Neuronal stem cell (in vitro differentiated cells): ENCODE measurements at regions not wholly inside any gene's neighbourhood (a gene's known extent, or its start where the extent isn't known, plus 50 kb on each side); places are given as distances from the start of the nearest gene placed in this dataset.
A peak's percentile ranks its signal among the peaks of the same experiment; 100 is the strongest.

Source experiments
- DNase-seq: peaks from one replicate; pipeline ENCODE4 v3.0.0-alpha.2; 2013; ENCODE audit warnings: low spot score
- H2AFZ ChIP-seq: one replicate; pipeline ENCODE4 v1.6.1; 2013; ENCODE audit warnings: mild to moderate bottlenecking, low read length, inconsistent platforms
- H2AK5ac ChIP-seq: 2 replicates; pipeline ENCODE4 v1.6.1; 2013; ENCODE audit warnings: low read depth, mild to moderate bottlenecking, inconsistent platforms, low read length, moderate library complexity, mixed read lengths
- H2BK120ac ChIP-seq: 2 replicates; pipeline ENCODE4 v1.6.1; 2013; ENCODE audit warnings: low read depth, mild to moderate bottlenecking, inconsistent platforms, low read length, moderate library complexity, mixed read lengths
- H2BK12ac ChIP-seq: one replicate; pipeline ENCODE4 v1.6.1; 2013; ENCODE audit warnings: low read length, inconsistent platforms
- H2BK15ac ChIP-seq: 2 replicates; pipeline ENCODE4 v1.6.1; 2013; ENCODE audit warnings: mild to moderate bottlenecking, low read length, inconsistent platforms, mixed read lengths
- H2BK5ac ChIP-seq: one replicate; pipeline ENCODE4 v1.6.1; 2013; ENCODE audit warnings: inconsistent platforms, mild to moderate bottlenecking, low read length, moderate library complexity
- H3K14ac ChIP-seq: one replicate; pipeline ENCODE4 v1.6.1; 2013; ENCODE audit warnings: low read length, inconsistent platforms
- H3K18ac ChIP-seq: 2 replicates; pipeline ENCODE4 v1.6.1; 2013; ENCODE audit warnings: low read length, inconsistent platforms
- H3K23ac ChIP-seq: 2 replicates; pipeline ENCODE4 v1.6.1; 2013; ENCODE audit warnings: low read depth, mild to moderate bottlenecking, mixed read lengths, low read length, inconsistent platforms; ENCODE audit not compliant: poor library complexity
- H3K27ac ChIP-seq: replicated peaks from 3 replicates; pipeline ENCODE4 v1.5.1; 2013; ENCODE audit warnings: low read length, inconsistent platforms
- H3K27me3 ChIP-seq, 3 experiments: 2 replicates each; pipeline ENCODE4 v1.6.1; 2013; ENCODE audit warnings: low read length in 3 of 3, mild to moderate bottlenecking in 2 of 3, inconsistent platforms in 1 of 3, low read depth in 1 of 3, mixed read lengths in 1 of 3, moderate library complexity in 1 of 3; ENCODE audit not compliant: control insufficient read depth in 3 of 3, insufficient read depth in 3 of 3
- H3K36me3 ChIP-seq, 2 donors: replicated peaks in 1 of 2; 2 replicates each; pipeline ENCODE4 v1.6.1; 2013; ENCODE audit warnings: low read length in 2 of 2; ENCODE audit not compliant: control insufficient read depth in 2 of 2, insufficient read depth in 2 of 2
- H3K4ac ChIP-seq: 2 replicates; pipeline ENCODE4 v1.6.1; 2013; ENCODE audit warnings: inconsistent platforms, mild to moderate bottlenecking, low read length, moderate library complexity
- H3K4me1 ChIP-seq, 2 donors: 1 replicate in 1 of 2; 2 replicates in 1 of 2; pipeline ENCODE4 v1.6.1; 2013; ENCODE audit warnings: low read length in 2 of 2, low read depth in 1 of 2; ENCODE audit not compliant: control insufficient read depth in 2 of 2, insufficient read depth in 1 of 2
- H3K4me2 ChIP-seq: one replicate; pipeline ENCODE4 v1.6.1; 2013; ENCODE audit warnings: mild to moderate bottlenecking, low read length, inconsistent platforms; ENCODE audit not compliant: insufficient read depth, poor library complexity, severe bottlenecking
- H3K4me3 ChIP-seq, 2 donors: 2 replicates each; pipeline ENCODE4 v1.5.1; 2013; ENCODE audit warnings: low read length in 2 of 2, mild to moderate bottlenecking in 2 of 2, inconsistent platforms in 1 of 2, moderate library complexity in 1 of 2
- H3K79me1 ChIP-seq: one replicate; pipeline ENCODE4 v1.6.1; 2013; ENCODE audit warnings: low read depth, mild to moderate bottlenecking, inconsistent platforms, low read length, moderate library complexity
- H3K9ac ChIP-seq: one replicate; pipeline ENCODE4 v1.6.1; 2013; ENCODE audit warnings: mild to moderate bottlenecking, low read depth, low read length, inconsistent platforms; ENCODE audit not compliant: poor library complexity
- H3K9me3 ChIP-seq, 2 donors: replicated peaks in 1 of 2; 2 replicates each; pipeline versions ENCODE3 to v1.6.1; 2013; ENCODE audit warnings: low read length in 2 of 2, mild to moderate bottlenecking in 2 of 2, inconsistent platforms in 1 of 2, low read depth in 1 of 2, mixed read lengths in 1 of 2, moderate library complexity in 1 of 2; ENCODE audit not compliant: control insufficient read depth in 2 of 2, insufficient read depth in 1 of 2
- H4K8ac ChIP-seq: one replicate; pipeline ENCODE4 v1.6.1; 2013; ENCODE audit warnings: low read depth, mild to moderate bottlenecking, inconsistent platforms, low read length, moderate library complexity
- H4K91ac ChIP-seq: one replicate; pipeline ENCODE4 v1.6.1; 2013; ENCODE audit warnings: low read length, low read depth, mild to moderate bottlenecking, inconsistent platforms; ENCODE audit not compliant: poor library complexity
- whole genome bisulfite sequencing, 2 donors: extraction: QIAGEN DNeasy Blood & Tissue Kit; methylation state at CpG; one replicate each; pipeline ENCODE4 v1.1.7; 2013; ENCODE audit warnings: missing lambda C conversion rate in 2 of 2, mixed read lengths in 1 of 2; ENCODE audit not compliant: insufficient read length in 2 of 2, insufficient replicate concordance in 1 of 2; ENCODE audit errors: extremely low coverage in 2 of 2; 5-methylcytosine and 5-hydroxymethylcytosine counted together

DNA sequence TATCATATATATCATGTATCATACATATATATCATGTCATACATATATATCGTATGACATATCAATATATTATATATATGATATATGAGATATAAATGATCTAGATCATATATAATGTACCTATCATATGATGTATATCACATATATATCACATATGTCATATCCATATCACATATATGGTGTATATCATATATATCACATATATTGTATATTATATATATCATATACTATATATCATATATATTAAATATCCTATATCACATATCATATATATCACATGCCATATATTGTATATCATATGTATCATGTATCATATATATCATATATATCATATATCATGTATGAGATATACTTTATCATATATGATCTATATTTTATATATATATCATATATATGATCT lies 355.9 kb upstream of the RBFOX1 start:
- Histone ChIP-seq H3K36me3 (no peaks in the 10 kb centered on the region), H3K27ac (no peak overlapping the region), H3K4me3 (no peak overlapping the region), H3K14ac (no peak overlapping the region), H3K9me3 (no peaks in the 10 kb centered on the region), H3K79me1 (no peaks in the 10 kb centered on the region), H3K4me2 (no peak overlapping the region), H2AK5ac (no peak overlapping the region), H3K9ac (no peak overlapping the region), H2AFZ (no peak overlapping the region), H3K27me3 (no peaks in the 10 kb centered on the region), H2BK12ac (no peak overlapping the region), H2BK120ac (no peak overlapping the region), H3K23ac (no peak overlapping the region), H2BK5ac (no peak overlapping the region), H4K8ac (no peak overlapping the region), H3K4ac (no peak overlapping the region), H3K18ac (no peak overlapping the region), H4K91ac (no peak overlapping the region), H3K4me1 (no peaks in the 10 kb centered on the region), H2BK15ac (no peak overlapping the region)
- no peak for DNase-seq
- no CpG with 5 or more reads among the region's 1 CpG for WGBS, 2 donors

DNA sequence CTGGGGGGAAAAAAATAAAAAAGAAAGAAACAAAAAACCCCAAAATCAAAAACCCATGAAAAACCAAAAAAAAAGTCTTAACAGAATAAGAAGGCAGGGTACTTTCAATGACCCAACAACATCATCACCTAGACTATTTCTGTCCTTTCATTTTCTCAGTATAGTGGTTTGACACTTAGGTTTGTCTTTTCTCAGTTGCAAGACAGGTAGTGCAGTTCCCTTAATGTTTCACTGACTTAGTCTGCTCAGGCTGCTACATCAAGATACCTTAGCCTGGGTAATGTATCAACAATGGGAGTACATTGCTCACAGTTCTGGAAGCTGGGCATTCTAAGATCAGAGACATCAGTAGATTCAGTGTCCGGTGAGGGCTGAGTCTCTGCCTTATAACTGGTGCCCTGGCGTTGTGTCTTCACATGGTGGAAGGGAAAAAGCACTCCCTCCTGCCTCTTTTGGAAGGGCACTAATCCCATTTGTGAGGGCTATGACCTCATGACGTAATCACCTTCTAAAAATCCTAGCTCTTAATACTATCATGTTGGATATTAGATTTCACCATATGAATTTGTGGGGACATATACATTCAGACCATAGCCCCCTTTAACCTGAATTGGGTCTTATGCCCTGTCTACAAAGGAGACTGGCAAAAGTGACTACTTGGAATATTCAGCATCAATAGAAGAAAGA lies 362.3 kb upstream of the RBFOX1 start:
- WGBS, 2 donors, result no CpG with 5 or more reads among the region's 3 CpGs
- Histone ChIP-seq H3K9me3 (no peaks in the 10 kb centered on the region), H3K36me3 (no peaks in the 10 kb centered on the region), H3K9ac (no peak overlapping the region), H3K4me1 (peaks cover 0 to 10% of the 10 kb centered on the region in 2 donors), H3K14ac (no peak overlapping the region), H2AFZ (no peak overlapping the region), H3K23ac (no peak overlapping the region), H2BK15ac (no peak overlapping the region), H3K18ac (no peak overlapping the region), H3K27me3 (no peaks in the 10 kb centered on the region), H3K79me1 (no peaks in the 10 kb centered on the region), H3K4me2 (no peak overlapping the region), H2BK120ac (no peak overlapping the region), H4K8ac (no peak overlapping the region), H3K4ac (no peak overlapping the region), H3K4me3 (no peak overlapping the region), H2AK5ac (no peak overlapping the region), H4K91ac (no peak overlapping the region), H2BK5ac (no peak overlapping the region), H2BK12ac (no peak overlapping the region), H3K27ac (no peak overlapping the region)
- DNase-seq, result no peak

DNA sequence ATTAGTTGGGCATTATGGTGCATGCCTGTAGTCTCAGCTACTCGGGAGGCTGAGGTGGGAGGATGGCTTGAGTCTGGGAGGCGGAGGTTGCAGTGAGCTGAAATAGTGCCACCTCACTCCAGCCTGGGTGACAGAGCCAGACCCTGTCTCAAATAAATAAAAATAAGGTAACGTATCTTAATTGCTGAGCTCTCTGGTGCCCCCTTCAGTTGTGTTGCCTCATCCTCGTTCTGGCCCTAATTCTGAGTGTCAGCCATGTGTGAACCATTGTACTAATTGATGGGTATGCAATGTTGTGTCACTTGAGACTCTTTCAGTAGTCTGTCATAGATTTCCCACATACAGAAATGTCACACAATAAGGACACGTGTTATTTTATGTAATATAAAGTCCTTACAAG lies 363.1 kb upstream of the RBFOX1 start:
- Histone ChIP-seq H3K9ac (no peak overlapping the region), H3K4me2 (no peak overlapping the region), H3K79me1 (no peaks in the 10 kb centered on the region), H2BK12ac (no peak overlapping the region), H3K23ac (no peak overlapping the region), H2BK120ac (no peak overlapping the region), H3K27me3 (no peaks in the 10 kb centered on the region), H3K14ac (no peak overlapping the region), H2BK15ac (no peak overlapping the region), H3K4me1 (peaks cover 0 to 10% of the 10 kb centered on the region in 2 donors), H3K4ac (no peak overlapping the region), H4K8ac (no peak overlapping the region), H3K36me3 (no peaks in the 10 kb centered on the region), H3K9me3 (no peaks in the 10 kb centered on the region), H4K91ac (no peak overlapping the region), H2BK5ac (no peak overlapping the region), H3K18ac (no peak overlapping the region), H3K27ac (no peak overlapping the region), H2AFZ (no peak overlapping the region), H2AK5ac (no peak overlapping the region), H3K4me3 (no peak overlapping the region)
- no peak for DNase-seq
- WGBS, 2 donors, result no CpG with 5 or more reads among the region's 5 CpGs

GRCh38 chr16:6967796-6968320 lies 364.8 kb upstream of the RBFOX1 start:
- Histone ChIP-seq H2BK5ac (no peak overlapping the region), H2BK120ac (no peak overlapping the region), H3K14ac (no peak overlapping the region), H3K36me3 (no peaks in the 10 kb centered on the region), H3K4me1 (peaks cover 0 to 10% of the 10 kb centered on the region in 2 donors), H4K91ac (no peak overlapping the region), H3K23ac (peak overlapping the region; percentile 32), H2AK5ac (no peak overlapping the region), H2AFZ (no peak overlapping the region), H4K8ac (no peak overlapping the region), H3K4ac (no peak overlapping the region), H3K9ac (no peak overlapping the region), H3K4me3 (no peak overlapping the region), H3K27ac (no peak overlapping the region), H3K79me1 (no peaks in the 10 kb centered on the region), H2BK12ac (no peak overlapping the region), H3K27me3 (no peaks in the 10 kb centered on the region), H3K9me3 (no peaks in the 10 kb centered on the region), H3K18ac (no peak overlapping the region), H3K4me2 (no peak overlapping the region), H2BK15ac (no peak overlapping the region)
- no CpG with 5 or more reads among the region's 10 CpGs for WGBS, 2 donors
- no peak for DNase-seq
